ENCODE measurements at regions not wholly inside any gene's neighbourhood (a gene's known extent, or its start where the extent isn't known, plus 50 kb on each side); places are given as distances from the start of the nearest gene placed in this dataset.

GRCh38 chr5:105702323-105702722 is 1968.4 kb downstream of the EFNA5 start:
- TF ChIP-seq, protein P1, sequence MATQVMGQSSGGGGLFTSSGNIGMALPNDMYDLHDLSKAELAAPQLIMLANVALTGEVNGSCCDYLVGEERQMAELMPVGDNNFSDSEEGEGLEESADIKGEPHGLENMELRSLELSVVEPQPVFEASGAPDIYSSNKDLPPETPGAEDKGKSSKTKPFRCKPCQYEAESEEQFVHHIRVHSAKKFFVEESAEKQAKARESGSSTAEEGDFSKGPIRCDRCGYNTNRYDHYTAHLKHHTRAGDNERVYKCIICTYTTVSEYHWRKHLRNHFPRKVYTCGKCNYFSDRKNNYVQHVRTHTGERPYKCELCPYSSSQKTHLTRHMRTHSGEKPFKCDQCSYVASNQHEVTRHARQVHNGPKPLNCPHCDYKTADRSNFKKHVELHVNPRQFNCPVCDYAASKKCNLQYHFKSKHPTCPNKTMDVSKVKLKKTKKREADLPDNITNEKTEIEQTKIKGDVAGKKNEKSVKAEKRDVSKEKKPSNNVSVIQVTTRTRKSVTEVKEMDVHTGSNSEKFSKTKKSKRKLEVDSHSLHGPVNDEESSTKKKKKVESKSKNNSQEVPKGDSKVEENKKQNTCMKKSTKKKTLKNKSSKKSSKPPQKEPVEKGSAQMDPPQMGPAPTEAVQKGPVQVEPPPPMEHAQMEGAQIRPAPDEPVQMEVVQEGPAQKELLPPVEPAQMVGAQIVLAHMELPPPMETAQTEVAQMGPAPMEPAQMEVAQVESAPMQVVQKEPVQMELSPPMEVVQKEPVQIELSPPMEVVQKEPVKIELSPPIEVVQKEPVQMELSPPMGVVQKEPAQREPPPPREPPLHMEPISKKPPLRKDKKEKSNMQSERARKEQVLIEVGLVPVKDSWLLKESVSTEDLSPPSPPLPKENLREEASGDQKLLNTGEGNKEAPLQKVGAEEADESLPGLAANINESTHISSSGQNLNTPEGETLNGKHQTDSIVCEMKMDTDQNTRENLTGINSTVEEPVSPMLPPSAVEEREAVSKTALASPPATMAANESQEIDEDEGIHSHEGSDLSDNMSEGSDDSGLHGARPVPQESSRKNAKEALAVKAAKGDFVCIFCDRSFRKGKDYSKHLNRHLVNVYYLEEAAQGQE (IDR thresholded peaks at IDR 0.05; ENCODE audit: insufficient read depth in 1 of 2, low read depth in 2 of 2, low read length in 2 of 2), result no peak
- TF ChIP-seq POLR2AphosphoS5 (IDR thresholded peaks at IDR 0.05; ENCODE audit: low read depth, low read length), result no peak

All from PFSK-1 (cell line).